ENCODE measurements at regions not wholly inside any gene's neighbourhood (a gene's known extent, or its start where the extent isn't known, plus 50 kb on each side); places are given as distances from the start of the nearest gene placed in this dataset.

DNA sequence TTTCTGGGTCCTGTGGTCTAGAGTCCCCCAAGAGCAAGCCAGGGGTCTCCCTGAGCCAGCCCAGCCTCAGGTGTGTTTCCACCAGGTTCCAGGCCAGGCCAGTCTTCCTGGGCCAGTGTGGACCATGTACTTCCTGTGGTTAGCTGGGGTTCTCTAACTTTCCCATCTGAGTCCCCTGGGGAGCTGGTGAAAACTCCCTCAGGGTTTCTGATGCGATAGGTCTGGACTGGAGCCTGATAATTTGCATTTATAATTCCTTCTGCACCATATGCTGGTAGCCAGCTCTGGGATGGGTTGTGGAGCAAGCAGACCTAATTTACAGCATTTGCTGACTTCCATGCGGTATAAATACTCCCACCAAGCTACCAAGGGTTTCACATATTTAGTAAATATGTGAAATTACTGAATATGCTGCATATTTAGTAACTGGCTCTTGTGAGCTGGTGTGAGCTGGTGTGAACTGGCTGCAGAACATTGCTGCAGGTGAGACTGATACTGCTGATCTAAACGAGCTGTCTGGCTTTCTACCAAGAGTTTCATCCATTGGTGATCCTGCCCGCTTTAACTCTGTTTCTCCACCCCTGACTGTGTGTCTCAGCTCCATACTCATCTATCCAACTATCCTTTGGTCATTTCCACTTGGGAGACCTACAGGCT lies 62.6 kb downstream of the RIN2 start:
- H3K9me3 Mint-ChIP-seq: no peaks in the 10 kb centered on the region
- no peak overlapping the region for H3K27ac Mint-ChIP-seq
- no peak for DNase-seq (ENCODE audit: extremely low spot score, unreplicated experiment)
- TF ChIP-seq, protein P1, sequence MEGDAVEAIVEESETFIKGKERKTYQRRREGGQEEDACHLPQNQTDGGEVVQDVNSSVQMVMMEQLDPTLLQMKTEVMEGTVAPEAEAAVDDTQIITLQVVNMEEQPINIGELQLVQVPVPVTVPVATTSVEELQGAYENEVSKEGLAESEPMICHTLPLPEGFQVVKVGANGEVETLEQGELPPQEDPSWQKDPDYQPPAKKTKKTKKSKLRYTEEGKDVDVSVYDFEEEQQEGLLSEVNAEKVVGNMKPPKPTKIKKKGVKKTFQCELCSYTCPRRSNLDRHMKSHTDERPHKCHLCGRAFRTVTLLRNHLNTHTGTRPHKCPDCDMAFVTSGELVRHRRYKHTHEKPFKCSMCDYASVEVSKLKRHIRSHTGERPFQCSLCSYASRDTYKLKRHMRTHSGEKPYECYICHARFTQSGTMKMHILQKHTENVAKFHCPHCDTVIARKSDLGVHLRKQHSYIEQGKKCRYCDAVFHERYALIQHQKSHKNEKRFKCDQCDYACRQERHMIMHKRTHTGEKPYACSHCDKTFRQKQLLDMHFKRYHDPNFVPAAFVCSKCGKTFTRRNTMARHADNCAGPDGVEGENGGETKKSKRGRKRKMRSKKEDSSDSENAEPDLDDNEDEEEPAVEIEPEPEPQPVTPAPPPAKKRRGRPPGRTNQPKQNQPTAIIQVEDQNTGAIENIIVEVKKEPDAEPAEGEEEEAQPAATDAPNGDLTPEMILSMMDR (conservative IDR thresholded peaks at IDR 0.05): no peak
- peaks cover 13% of the 10 kb centered on the region for H3K36me3 Mint-ChIP-seq
- no peak overlapping the region for H3K4me3 Mint-ChIP-seq
- H3K4me1 Mint-ChIP-seq (ENCODE audit: unreplicated experiment): peaks cover 9% of the 10 kb centered on the region
- no peaks in the 10 kb centered on the region for H3K27me3 Mint-ChIP-seq

DNA sequence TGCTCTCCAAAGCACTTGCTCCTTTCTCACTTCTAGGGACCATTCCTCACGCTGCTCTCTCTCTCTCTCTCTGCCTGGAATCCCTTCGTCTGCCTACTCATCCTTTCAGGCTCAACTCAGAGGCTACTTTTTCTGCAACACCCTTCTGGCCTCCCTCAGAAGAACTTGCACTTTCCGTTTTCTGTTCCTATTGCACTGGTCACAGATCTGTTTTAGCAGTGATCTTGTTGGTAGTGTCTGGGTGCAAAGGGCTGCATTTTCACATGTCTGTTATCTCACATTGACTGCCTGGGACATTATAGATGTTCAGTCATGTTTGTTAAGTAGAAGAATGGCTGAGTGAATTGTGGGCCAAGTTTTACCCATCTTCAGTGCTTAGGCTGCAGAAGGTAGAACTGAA lies 63.5 kb downstream of the RIN2 start:
- no peak overlapping the region for H3K27ac Mint-ChIP-seq
- peaks cover 4% of the 10 kb centered on the region for H3K4me1 Mint-ChIP-seq (ENCODE audit: unreplicated experiment)
- no peak overlapping the region for H3K4me3 Mint-ChIP-seq
- H3K27me3 Mint-ChIP-seq: no peaks in the 10 kb centered on the region
- no peak for DNase-seq (ENCODE audit: extremely low spot score, unreplicated experiment)
- H3K36me3 Mint-ChIP-seq: peaks cover 13% of the 10 kb centered on the region
- TF ChIP-seq, protein P1 (conservative IDR thresholded peaks at IDR 0.05): no peak
- no peaks in the 10 kb centered on the region for H3K9me3 Mint-ChIP-seq

DNA sequence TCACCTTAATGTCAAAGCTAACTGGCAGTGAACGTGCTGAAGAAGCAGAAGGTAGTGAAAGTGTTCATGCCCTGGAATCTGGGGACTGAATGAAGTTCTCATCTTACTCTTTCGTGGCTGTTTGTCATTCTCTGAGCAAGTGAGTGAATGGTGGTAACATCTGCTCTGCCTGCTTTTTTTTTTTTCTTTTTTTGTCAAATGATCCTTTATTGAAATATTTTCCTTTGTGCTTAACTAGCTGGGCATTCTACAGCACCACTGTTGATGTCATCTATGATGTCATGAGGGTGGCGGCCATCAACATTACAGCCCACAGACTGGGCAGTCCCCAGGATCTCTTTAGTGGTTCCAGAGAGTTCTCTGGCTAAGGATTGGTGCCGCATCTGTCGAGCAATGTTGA lies 65.2 kb downstream of the RIN2 start:
- DNase-seq (ENCODE audit: extremely low spot score, unreplicated experiment): no peak
- Mint-ChIP-seq H3K4me1 (ENCODE audit: unreplicated experiment) (peaks cover 4% of the 10 kb centered on the region), H3K4me3 (no peak overlapping the region), H3K36me3 (peaks cover 13% of the 10 kb centered on the region), H3K27ac (no peak overlapping the region), H3K27me3 (no peaks in the 10 kb centered on the region), H3K9me3 (no peaks in the 10 kb centered on the region)
- TF ChIP-seq, protein P1 (conservative IDR thresholded peaks at IDR 0.05): no peak

DNA sequence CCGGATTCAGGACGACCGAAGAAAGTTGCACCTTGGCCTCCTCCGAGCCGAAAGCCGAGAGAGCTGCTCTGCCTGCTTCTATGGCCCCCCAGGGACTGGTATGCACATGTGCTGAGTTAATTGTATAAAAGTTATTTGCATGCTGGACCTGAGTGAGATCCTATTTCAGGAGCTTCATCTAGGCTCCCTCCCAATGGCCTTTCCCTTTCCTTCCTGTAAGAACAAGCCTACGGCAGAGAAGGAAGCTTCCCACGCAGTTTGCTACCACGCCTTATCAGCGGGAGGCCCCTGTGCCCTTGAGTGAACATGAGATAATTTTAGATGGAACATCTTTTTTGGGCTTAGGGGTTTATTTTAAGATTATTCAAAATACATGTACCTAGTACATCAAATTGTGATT lies 65.9 kb downstream of the RIN2 start:
- Mint-ChIP-seq H3K4me1 (ENCODE audit: unreplicated experiment) (peaks cover 4% of the 10 kb centered on the region), H3K36me3 (peaks cover 12% of the 10 kb centered on the region), H3K9me3 (peaks cover under 1% of the 10 kb centered on the region), H3K27me3 (no peaks in the 10 kb centered on the region), H3K4me3 (no peak overlapping the region), H3K27ac (no peak overlapping the region)
- TF ChIP-seq, protein P1 (conservative IDR thresholded peaks at IDR 0.05): no peak
- DNase-seq (ENCODE audit: extremely low spot score, unreplicated experiment): no peak

DNA sequence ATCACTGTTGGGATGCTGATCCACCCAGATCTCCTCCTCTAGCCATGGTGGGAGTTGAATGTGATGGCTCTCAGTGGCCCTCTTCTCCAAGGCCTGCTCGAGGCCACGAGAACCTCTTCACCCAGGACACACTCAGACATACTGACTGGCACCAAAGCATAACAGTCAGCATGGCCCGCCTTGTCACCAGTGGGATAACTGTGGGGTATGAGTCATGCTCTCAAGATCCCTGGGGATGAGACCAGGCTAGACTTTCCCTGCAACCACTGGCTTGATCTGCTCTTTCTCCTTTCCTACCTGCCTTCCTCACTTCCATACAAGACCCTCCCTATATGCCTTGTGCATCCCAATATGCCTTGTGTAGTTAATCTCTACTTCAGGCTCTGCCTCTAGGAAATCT lies 66.8 kb downstream of the RIN2 start:
- H3K4me3 Mint-ChIP-seq: no peak overlapping the region
- no peak overlapping the region for H3K27ac Mint-ChIP-seq
- TF ChIP-seq, protein P1 (conservative IDR thresholded peaks at IDR 0.05): no peak
- no peaks in the 10 kb centered on the region for H3K27me3 Mint-ChIP-seq
- peaks cover 4% of the 10 kb centered on the region for H3K9me3 Mint-ChIP-seq
- H3K4me1 Mint-ChIP-seq (ENCODE audit: unreplicated experiment): peaks cover 9% of the 10 kb centered on the region
- no peak for DNase-seq (ENCODE audit: extremely low spot score, unreplicated experiment)
- H3K36me3 Mint-ChIP-seq: peaks cover 14% of the 10 kb centered on the region

Measured in type B pancreatic cell (in vitro differentiated cells).